GM23248 (cell line): ENCODE measurements at regions not wholly inside any gene's neighbourhood (a gene's known extent, or its start where the extent isn't known, plus 50 kb on each side); places are given as distances from the start of the nearest gene placed in this dataset.

ENCODE experiments used
- EZH2 ChIP-seq: fragments of 200-600 bp; sonication (generic); IDR thresholded peaks from 2 replicates; pipeline ENCODE4 v1.6.1; 2018; ENCODE audit warnings: antibody characterized with exemption, mild to moderate bottlenecking; ENCODE audit not compliant: insufficient read depth, poor library complexity, severe bottlenecking
- EZH2phosphoT487 ChIP-seq: fragments of 200-600 bp; sonication (generic); IDR thresholded peaks from 2 replicates; pipeline ENCODE4 v1.6.1; 2018; ENCODE audit warnings: antibody characterized with exemption, moderate library complexity, mild to moderate bottlenecking, low read depth; ENCODE audit not compliant: insufficient read depth

GRCh38 chr6:40116832-40117231 is 182.6 kb upstream of the MOCS1 start:
- TF ChIP-seq EZH2phosphoT487 = no peak
- TF ChIP-seq EZH2 = no peak
